ENCODE measurements at regions not wholly inside any gene's neighbourhood (a gene's known extent, or its start where the extent isn't known, plus 50 kb on each side); places are given as distances from the start of the nearest gene placed in this dataset.

DNA sequence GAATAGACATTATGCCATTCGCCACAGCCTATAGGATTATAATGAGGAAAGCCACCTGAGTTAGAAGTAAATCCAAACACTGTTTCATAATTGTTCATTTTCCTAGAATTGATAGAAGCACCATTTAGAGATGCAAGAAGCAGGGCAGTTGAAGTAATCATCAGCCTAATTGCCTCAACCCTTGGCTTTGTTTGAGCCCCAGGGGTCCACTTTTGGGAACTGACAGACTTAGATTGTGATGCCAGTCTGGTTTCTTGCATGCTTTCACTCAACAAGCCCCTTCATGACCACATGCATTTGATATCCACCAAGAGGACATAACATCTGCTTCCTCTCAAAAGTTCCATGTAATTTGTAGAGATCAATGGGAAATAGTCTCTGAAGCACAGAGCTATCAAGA, 97.2 kb upstream of the COL8A1 start:
- TF ChIP-seq CTCF (IDR thresholded peaks at IDR 0.05; ENCODE audit: poor library complexity) = no peak
- TF ChIP-seq EZH2 (IDR thresholded peaks at IDR 0.05; ENCODE audit: borderline replicate concordance) = no peak
